GM23338 (cell line): ENCODE measurements at regions not wholly inside any gene's neighbourhood (a gene's known extent, or its start where the extent isn't known, plus 50 kb on each side); places are given as distances from the start of the nearest gene placed in this dataset.

Source experiments
- ATAC-seq: fragments of 200-7000 bp; cut with Tn5 transposase; 3 replicates; pipeline ENCODE4 v1.9.1; 2020
- DNase-seq: peaks from one replicate; pipeline ENCODE4 v3.0.0-alpha.2; 2015; ENCODE audit warnings: low spot score
- H2AFZ ChIP-seq: fragments of 200-600 bp; sonication (generic); 2 replicates; pipeline ENCODE4 v1.8.0; 2016; ENCODE audit warnings: antibody characterized with exemption, mild to moderate bottlenecking, moderate library complexity
- H3F3A ChIP-seq: fragments of 200-600 bp; sonication (generic); replicated peaks from 2 replicates; pipeline ENCODE4 v1.8.0; 2017; ENCODE audit warnings: antibody characterized with exemption, mixed run types, low read depth
- H3K27ac ChIP-seq: fragments of 200-600 bp; sonication (generic); 2 replicates; pipeline ENCODE4 v1.6.1; 2016; ENCODE audit warnings: low read depth
- H3K27me3 ChIP-seq: fragments of 200-600 bp; sonication (generic); 2 replicates; pipeline ENCODE4 v1.8.0; 2016; ENCODE audit warnings: mild to moderate bottlenecking, mixed run types, moderate library complexity; ENCODE audit not compliant: insufficient read depth
- H3K36me3 ChIP-seq: fragments of 200-600 bp; sonication (generic); 2 replicates; pipeline ENCODE4 v1.8.0; 2016; ENCODE audit warnings: mild to moderate bottlenecking; ENCODE audit not compliant: insufficient read depth
- H3K4me1 ChIP-seq: fragments of 200-600 bp; sonication (generic); 2 replicates; pipeline ENCODE4 v1.8.0; 2016; ENCODE audit warnings: mild to moderate bottlenecking, moderate library complexity; ENCODE audit not compliant: insufficient read depth
- H3K4me2 ChIP-seq: fragments of 200-600 bp; sonication (generic); 2 replicates; pipeline ENCODE4 v1.7.1; 2017; ENCODE audit warnings: mixed run types
- H3K4me3 ChIP-seq: fragments of 200-600 bp; sonication (generic); 2 replicates; pipeline ENCODE4 v1.6.1; 2016; ENCODE audit warnings: mixed run types
- H3K79me2 ChIP-seq: fragments of 200-600 bp; sonication (generic); replicated peaks from 2 replicates; pipeline ENCODE4 v1.8.0; 2017; ENCODE audit warnings: mild to moderate bottlenecking; ENCODE audit not compliant: insufficient read depth
- H3K9me2 ChIP-seq: fragments of 200-600 bp; sonication (generic); 2 replicates; pipeline ENCODE4 v1.8.0; 2017; ENCODE audit not compliant: insufficient read depth
- H4K20me1 ChIP-seq: fragments of 200-600 bp; sonication (generic); replicated peaks from 2 replicates; pipeline ENCODE4 v1.8.0; 2017; ENCODE audit warnings: mild to moderate bottlenecking; ENCODE audit not compliant: insufficient read depth
- H3K27ac Mint-ChIP-seq: 2 replicates; pipeline ENCODE4 v1.8.0; 2020; ENCODE audit warnings: inconsistent platforms, mild to moderate bottlenecking, moderate library complexity, mixed read lengths
- H3K27me3 Mint-ChIP-seq: 3 replicates; pipeline ENCODE4 v1.8.0; 2022; ENCODE audit warnings: low read depth, mild to moderate bottlenecking, moderate library complexity, mixed read lengths, inconsistent platforms; ENCODE audit not compliant: insufficient read depth, poor library complexity
- H3K36me3 Mint-ChIP-seq: 3 replicates; pipeline ENCODE4 v1.8.0; 2021; ENCODE audit warnings: low read depth, mild to moderate bottlenecking, inconsistent platforms, moderate library complexity, mixed read lengths
- H3K4me1 Mint-ChIP-seq: 3 replicates; pipeline ENCODE4 v1.8.0; 2020; ENCODE audit warnings: mild to moderate bottlenecking, inconsistent platforms, mixed read lengths
- H3K4me3 Mint-ChIP-seq: 3 replicates; pipeline ENCODE4 v1.8.0; 2021; ENCODE audit warnings: moderate library complexity, mild to moderate bottlenecking, inconsistent platforms, mixed read lengths
- H3K9me3 Mint-ChIP-seq: 3 replicates; pipeline ENCODE4 v1.8.0; 2020; ENCODE audit warnings: moderate library complexity, mild to moderate bottlenecking, inconsistent platforms, mixed read lengths
- CREB1 ChIP-seq: fragments of 250-450 bp; sonication (Bioruptor Pico); IDR thresholded peaks from 2 replicates; pipeline ENCODE4 v1.5.0; 2020; ENCODE audit warnings: low read depth, mild to moderate bottlenecking, moderate library complexity
- CTCF ChIP-seq, 2 experiments: fragments of 200-600 bp in 1 of 2; sonication (generic) in 1 of 2; conservative IDR thresholded peaks; 2 replicates each; pipeline versions ENCODE4 v1.5.1 to v1.6.1; 2016 to 2017; ENCODE audit warnings: antibody characterized with exemption in 2 of 2, low read depth in 2 of 2, mild to moderate bottlenecking in 2 of 2, moderate library complexity in 1 of 2
- EZH2 ChIP-seq: fragments of 200-600 bp; sonication (generic); IDR thresholded peaks from one replicate; pipeline ENCODE4 v1.8.0; 2017; ENCODE audit warnings: antibody characterized with exemption, mild to moderate bottlenecking, low read depth; ENCODE audit not compliant: unreplicated experiment
- EZH2phosphoT487 ChIP-seq: fragments of 200-600 bp; sonication (generic); IDR thresholded peaks from one replicate; pipeline ENCODE4 v1.8.1; 2018; ENCODE audit warnings: antibody characterized with exemption; ENCODE audit not compliant: unreplicated experiment
- JUNB ChIP-seq: IDR thresholded peaks from one replicate; pipeline ENCODE4 v1.6.1; 2016; ENCODE audit warnings: antibody characterized with exemption; ENCODE audit not compliant: unreplicated experiment
- NANOG ChIP-seq: IDR thresholded peaks from 2 replicates; pipeline ENCODE4 v1.6.1; 2016; ENCODE audit warnings: antibody characterized with exemption, borderline replicate concordance
- POLR2AphosphoS5 ChIP-seq: IDR thresholded peaks from 2 replicates; pipeline ENCODE4 v1.6.1; 2016; ENCODE audit warnings: antibody characterized with exemption, low read depth
- REST ChIP-seq: IDR thresholded peaks from one replicate; pipeline ENCODE4 v1.6.1; 2018; ENCODE audit warnings: antibody characterized with exemption; ENCODE audit not compliant: unreplicated experiment
- STAT1 ChIP-seq: IDR thresholded peaks from one replicate; pipeline ENCODE4 v1.6.1; 2016; ENCODE audit warnings: antibody characterized with exemption; ENCODE audit not compliant: unreplicated experiment
- ZNF114 ChIP-seq: fragments of 250-450 bp; sonication (Bioruptor Pico); IDR thresholded peaks from 2 replicates; pipeline ENCODE4 v1.5.0; 2020; ENCODE audit warnings: mild to moderate bottlenecking, moderate library complexity
- ZNF331 ChIP-seq: fragments of 250-450 bp; sonication (Bioruptor Pico); IDR thresholded peaks from 2 replicates; pipeline ENCODE4 v1.5.0; 2020; ENCODE audit warnings: low read depth, mild to moderate bottlenecking, moderate library complexity
- ZNF462 ChIP-seq: fragments of 250-450 bp; sonication (Bioruptor Pico); IDR thresholded peaks from 2 replicates; pipeline ENCODE4 v1.5.0; 2020; ENCODE audit warnings: mild to moderate bottlenecking, moderate library complexity
- TF ChIP-seq, protein P1 (sequence below): IDR thresholded peaks from 2 replicates; pipeline ENCODE4 v1.6.1; 2016; ENCODE audit warnings: antibody characterized with exemption

DNA sequence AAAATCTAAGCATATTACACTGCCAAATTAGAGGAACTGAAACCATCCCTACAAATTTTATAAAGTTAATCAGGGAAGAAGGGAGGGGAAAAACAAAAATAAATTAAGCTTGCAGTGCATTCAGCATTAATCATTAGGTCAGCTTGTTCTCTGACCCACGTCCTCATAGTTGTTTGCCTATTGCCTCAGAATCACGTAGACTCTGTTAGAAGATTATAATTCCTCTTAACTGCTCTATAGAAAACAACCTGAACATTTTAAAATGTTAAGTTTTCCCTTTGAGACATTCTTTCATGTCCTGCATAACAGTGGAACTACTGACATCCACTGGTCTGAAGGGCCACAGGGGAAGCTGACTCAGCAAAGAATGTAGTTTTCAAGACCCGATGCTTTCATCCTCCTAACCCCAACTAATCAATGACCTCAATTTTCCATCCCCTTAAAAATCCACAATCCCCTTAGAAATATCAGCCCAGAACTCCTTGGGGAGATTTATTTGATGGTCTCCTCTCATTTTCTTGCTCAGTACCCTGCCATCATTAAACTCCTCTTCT, 112.4 kb downstream of the FBXO4 start:
- Histone ChIP-seq H3K4me1 (peaks cover 8% of the 10 kb centered on the region; the same call in 1 of the 2 replicates), H3K9me2 (no peaks in the 10 kb centered on the region), H3F3A (no peaks in the 10 kb centered on the region), H3K27me3 (no peaks in the 10 kb centered on the region), H3K36me3 (no peaks in the 10 kb centered on the region), H2AFZ (peak overlapping the region; percentile 85), H3K4me2 (no peak overlapping the region), H3K4me3 (no peak overlapping the region), H3K27ac (no peak overlapping the region), H3K79me2 (no peaks in the 10 kb centered on the region), H4K20me1 (no peaks in the 10 kb centered on the region)
- Mint-ChIP-seq H3K4me1 (peaks cover 14% of the 10 kb centered on the region), H3K27ac (peak overlapping the region; percentile 33), H3K4me3 (no peak overlapping the region), H3K9me3 (peaks cover 9% of the 10 kb centered on the region; the same call in 2 of the 3 replicates), H3K27me3 (peaks cover 2% of the 10 kb centered on the region), H3K36me3 (peaks cover 2% of the 10 kb centered on the region; the same call in 1 of the 3 replicates)
- no peak for TF ChIP-seq ZNF462
- no peak for TF ChIP-seq CREB1
- TF ChIP-seq, protein P1, sequence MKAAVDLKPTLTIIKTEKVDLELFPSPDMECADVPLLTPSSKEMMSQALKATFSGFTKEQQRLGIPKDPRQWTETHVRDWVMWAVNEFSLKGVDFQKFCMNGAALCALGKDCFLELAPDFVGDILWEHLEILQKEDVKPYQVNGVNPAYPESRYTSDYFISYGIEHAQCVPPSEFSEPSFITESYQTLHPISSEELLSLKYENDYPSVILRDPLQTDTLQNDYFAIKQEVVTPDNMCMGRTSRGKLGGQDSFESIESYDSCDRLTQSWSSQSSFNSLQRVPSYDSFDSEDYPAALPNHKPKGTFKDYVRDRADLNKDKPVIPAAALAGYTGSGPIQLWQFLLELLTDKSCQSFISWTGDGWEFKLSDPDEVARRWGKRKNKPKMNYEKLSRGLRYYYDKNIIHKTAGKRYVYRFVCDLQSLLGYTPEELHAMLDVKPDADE: no peak
- TF ChIP-seq ZNF331 (CRISPR knock-in tag): no peak
- TF ChIP-seq JUNB: no peak
- no peak for TF ChIP-seq EZH2
- TF ChIP-seq POLR2AphosphoS5: no peak
- TF ChIP-seq ZNF114 (CRISPR knock-in tag): no peak
- no peak for TF ChIP-seq STAT1
- no peak for TF ChIP-seq EZH2phosphoT487
- no peak for TF ChIP-seq REST
- no peak for TF ChIP-seq CTCF (conservative IDR thresholded peaks at IDR 0.05; ENCODE audit: low read depth in 2 of 2)
- no peak for TF ChIP-seq NANOG
- ATAC-seq: no peak
- DNase-seq: no peak
